Choroid plexus epithelial cell (primary cell): ENCODE measurements at regions not wholly inside any gene's neighbourhood (a gene's known extent, or its start where the extent isn't known, plus 50 kb on each side); places are given as distances from the start of the nearest gene placed in this dataset.

Experiments
- DNase-seq: peaks from one replicate; pipeline ENCODE4 v3.0.0-alpha.2; 2010; ENCODE audit warnings: low read depth
- H3K4me3 ChIP-seq: 2 replicates; pipeline ENCODE4 v1.5.1; 2011; ENCODE audit warnings: low read depth, mild to moderate bottlenecking, control low read depth, low read length, moderate library complexity
- TF ChIP-seq, protein P1 (sequence below): conservative IDR thresholded peaks from 2 replicates; pipeline ENCODE4 v1.5.1; 2011; ENCODE audit warnings: low read depth, mild to moderate bottlenecking, control low read depth, inconsistent platforms, low read length, moderate library complexity

DNA sequence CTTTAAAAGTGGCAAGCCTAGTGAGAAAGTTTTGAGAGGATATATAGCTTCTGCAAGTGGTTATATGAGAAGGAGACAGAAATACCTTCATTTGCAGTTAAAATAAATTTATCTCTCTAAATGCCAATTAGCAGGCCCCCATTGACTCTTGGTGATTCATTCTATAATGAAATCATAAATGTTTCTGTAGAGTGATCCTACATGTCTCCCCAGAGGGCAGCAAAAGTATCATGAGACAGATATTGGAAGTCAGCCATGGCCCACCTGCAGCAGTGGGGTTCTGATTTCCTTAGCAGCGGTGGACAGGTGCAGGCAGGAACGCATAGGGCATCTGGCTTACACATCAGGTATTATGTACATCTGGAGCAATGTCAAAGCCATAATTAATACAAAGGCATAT, 385.4 kb upstream of the SLC10A2 start:
- TF ChIP-seq, protein P1, sequence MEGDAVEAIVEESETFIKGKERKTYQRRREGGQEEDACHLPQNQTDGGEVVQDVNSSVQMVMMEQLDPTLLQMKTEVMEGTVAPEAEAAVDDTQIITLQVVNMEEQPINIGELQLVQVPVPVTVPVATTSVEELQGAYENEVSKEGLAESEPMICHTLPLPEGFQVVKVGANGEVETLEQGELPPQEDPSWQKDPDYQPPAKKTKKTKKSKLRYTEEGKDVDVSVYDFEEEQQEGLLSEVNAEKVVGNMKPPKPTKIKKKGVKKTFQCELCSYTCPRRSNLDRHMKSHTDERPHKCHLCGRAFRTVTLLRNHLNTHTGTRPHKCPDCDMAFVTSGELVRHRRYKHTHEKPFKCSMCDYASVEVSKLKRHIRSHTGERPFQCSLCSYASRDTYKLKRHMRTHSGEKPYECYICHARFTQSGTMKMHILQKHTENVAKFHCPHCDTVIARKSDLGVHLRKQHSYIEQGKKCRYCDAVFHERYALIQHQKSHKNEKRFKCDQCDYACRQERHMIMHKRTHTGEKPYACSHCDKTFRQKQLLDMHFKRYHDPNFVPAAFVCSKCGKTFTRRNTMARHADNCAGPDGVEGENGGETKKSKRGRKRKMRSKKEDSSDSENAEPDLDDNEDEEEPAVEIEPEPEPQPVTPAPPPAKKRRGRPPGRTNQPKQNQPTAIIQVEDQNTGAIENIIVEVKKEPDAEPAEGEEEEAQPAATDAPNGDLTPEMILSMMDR: no peak
- no peak for DNase-seq
- no peak overlapping the region for H3K4me3 ChIP-seq

DNA sequence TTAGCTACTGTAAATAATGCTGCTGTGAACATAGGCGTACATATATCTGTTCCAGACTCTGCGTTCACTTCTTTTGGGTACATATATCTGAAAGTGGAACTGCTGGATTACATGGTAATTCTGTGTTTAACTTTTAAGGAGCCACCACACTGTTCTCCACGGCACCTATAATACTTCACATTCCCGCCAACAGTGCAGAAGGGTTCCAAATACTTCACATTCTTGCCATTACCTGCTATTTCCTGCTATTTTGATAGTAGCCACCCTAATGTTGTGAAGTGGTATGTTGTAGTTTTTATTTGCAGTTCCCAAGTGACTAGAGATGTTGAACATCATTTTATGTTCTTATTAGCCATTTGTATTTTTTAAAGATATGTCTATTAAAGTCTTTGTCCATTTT, 377.4 kb upstream of the SLC10A2 start:
- H3K4me3 ChIP-seq: no peak overlapping the region
- DNase-seq: no peak
- TF ChIP-seq, protein P1: no peak

DNA sequence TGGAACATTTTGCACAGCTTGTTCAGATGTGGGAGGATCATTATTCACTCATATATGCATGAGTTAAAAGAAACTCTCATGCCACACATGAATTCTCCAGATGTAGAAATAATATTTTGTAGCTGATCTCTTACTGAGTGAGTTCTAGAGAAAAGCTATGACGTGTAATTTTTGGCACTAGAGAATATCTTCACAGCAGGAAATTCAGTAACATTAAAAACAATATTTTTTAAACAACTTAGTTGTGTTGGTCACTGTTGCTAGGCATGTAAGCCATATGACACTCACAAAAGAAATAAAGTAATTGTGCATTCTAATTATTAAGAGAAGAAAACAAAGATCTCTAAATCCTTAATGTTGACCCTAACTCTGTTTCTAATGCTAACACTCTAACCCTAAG, 371.4 kb upstream of the SLC10A2 start:
- DNase-seq: peak; percentile 49
- no peak overlapping the region for H3K4me3 ChIP-seq
- TF ChIP-seq, protein P1: no peak

DNA sequence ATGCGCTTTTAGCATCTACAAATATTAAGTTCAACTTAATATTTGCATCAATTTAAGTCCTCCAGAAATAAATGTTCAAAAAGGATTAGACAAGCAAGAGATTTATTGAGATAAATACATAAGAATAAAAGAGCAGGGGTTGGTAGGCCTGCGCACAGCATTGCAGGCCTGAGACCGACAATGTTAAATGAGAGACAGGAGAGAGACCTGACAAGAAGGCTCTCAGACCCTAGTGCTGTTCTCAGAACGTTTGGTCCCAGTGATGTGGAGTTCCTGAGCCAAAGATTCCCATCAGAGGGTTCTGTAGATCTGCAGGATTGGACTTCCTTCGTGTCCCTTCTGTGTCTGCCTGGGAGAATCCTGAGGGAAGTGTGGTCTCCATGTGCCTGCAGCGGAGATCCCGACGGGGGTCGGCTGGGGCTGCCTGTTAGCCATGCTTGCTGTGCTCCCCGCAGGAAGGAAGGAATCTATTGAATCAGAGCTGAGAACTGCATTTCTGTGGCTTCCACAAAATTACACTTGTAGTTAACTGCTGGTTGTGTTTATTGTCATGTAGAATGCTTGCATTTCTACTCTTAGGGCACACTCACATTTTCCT, 369.9 kb upstream of the SLC10A2 start:
- DNase-seq: no peak
- H3K4me3 ChIP-seq: no peak overlapping the region
- TF ChIP-seq, protein P1: no peak

DNA sequence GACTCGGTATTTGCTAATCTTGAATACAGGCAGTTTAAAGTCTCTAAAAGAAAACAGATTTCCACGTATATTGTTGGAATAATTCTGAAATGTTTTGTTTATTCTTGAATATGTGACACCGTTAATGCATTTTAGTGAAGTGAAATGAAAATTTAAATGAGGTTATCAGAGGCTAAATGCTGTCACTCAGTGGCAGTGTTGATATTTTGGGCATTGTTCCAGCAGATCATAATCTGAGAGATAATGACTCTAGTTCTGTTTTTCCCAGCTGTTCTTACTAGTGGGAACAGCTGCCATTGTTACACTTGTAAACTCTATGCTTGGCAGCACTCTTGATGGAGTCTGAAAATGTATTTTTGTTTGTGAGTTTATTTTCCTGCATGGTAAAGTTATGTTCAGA, 365.6 kb upstream of the SLC10A2 start:
- H3K4me3 ChIP-seq: no peak overlapping the region
- DNase-seq: no peak
- TF ChIP-seq, protein P1: no peak

DNA sequence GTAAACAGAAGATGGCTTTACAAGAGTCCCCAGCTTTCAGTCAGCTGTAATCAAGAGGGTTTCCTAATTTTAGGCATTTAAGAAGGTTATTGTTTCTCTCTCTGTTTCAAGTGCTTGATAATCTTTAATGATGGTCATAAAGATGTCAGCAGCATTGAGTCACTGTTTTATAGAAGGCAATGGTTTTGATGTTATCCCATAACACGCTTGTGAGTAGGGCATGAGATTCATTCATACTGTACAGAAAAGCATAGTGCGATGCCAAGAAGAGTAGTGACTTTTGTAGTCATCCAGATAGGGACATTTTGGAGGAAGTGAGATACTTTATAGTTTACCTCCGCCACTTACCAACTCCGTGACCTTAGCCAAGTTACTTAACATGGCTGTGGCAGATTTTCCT, 364.2 kb upstream of the SLC10A2 start:
- DNase-seq: no peak
- H3K4me3 ChIP-seq: no peak overlapping the region
- TF ChIP-seq, protein P1: no peak

DNA sequence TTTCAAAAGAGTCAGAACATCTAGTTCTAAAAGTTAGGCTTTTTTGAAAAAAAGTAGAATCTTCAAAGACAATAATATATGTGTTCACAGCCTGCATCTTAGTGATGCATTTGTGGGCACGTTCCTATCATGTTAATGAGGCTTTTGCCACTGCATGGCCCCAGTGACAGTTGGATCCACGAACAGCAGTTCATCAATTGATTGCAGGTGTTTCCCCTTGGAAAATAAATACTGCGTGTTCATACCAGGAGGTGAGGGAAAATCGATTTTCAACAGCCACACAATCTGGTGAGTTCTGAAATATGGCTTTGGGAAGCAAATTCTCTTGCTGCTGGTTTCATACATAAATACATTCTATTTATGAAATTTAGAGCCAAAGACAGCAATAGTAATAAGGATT, 343.8 kb upstream of the SLC10A2 start:
- H3K4me3 ChIP-seq: no peak overlapping the region
- TF ChIP-seq, protein P1: no peak
- DNase-seq: no peak
